GM18502 (cell line): ENCODE measurements at regions not wholly inside any gene's neighbourhood (a gene's known extent, or its start where the extent isn't known, plus 50 kb on each side); places are given as distances from the start of the nearest gene placed in this dataset.
"Not testable (repeated sequence)": the region's sequence is repeated elsewhere in the genome, so short reads cannot be mapped to it uniquely, and the experiment has no call there.

Experiments
- ATAC-seq: cut with Tn5 transposase; IDR thresholded peaks from one replicate; pipeline ENCODE4 v1.9.1; 2021; ENCODE audit warnings: mild to moderate bottlenecking; ENCODE audit not compliant: unreplicated experiment, poor library complexity

- no peak for ATAC-seq
These were observed 272.8 kb upstream of the SLC30A5 start for GRCh38 chr5:68821056-68821455.

GRCh38 chr5:68822796-68823195 is 271.0 kb upstream of the SLC30A5 start:
- ATAC-seq, result no peak

GRCh38 chr5:68823301-68823700 is 270.5 kb upstream of the SLC30A5 start:
- ATAC-seq, result no peak

GRCh38 chr5:68830377-68830898 is 263.4 kb upstream of the SLC30A5 start:
- ATAC-seq, result no peak

GRCh38 chr5:68834491-68834981 is 259.3 kb upstream of the SLC30A5 start:
- no peak for ATAC-seq

- ATAC-seq, result no peak
These were observed 255.6 kb upstream of the SLC30A5 start for GRCh38 chr5:68838157-68838718.

GRCh38 chr5:68839019-68839552 is 254.7 kb upstream of the SLC30A5 start:
- no peak for ATAC-seq

GRCh38 chr5:68843624-68844364 is 250.0 kb upstream of the SLC30A5 start:
- ATAC-seq, result no peak

- ATAC-seq, result no peak
These were observed 248.7 kb upstream of the SLC30A5 start for GRCh38 chr5:68845131-68845530.

- ATAC-seq, result no peak
These were observed 247.0 kb upstream of the SLC30A5 start for GRCh38 chr5:68846828-68847227.

- no peak for ATAC-seq
These were observed 245.7 kb upstream of the SLC30A5 start for GRCh38 chr5:68848091-68848490.

GRCh38 chr5:68849103-68849502 is 244.7 kb upstream of the SLC30A5 start:
- no peak for ATAC-seq

- no peak for ATAC-seq
These were observed 243.9 kb upstream of the SLC30A5 start for GRCh38 chr5:68849906-68850305.

- ATAC-seq, result no peak
These were observed 232.7 kb upstream of the SLC30A5 start for GRCh38 chr5:68861099-68861498.

- ATAC-seq, result no peak
These were observed 231.3 kb upstream of the SLC30A5 start for GRCh38 chr5:68862560-68862959.

GRCh38 chr5:68865192-68865591 is 228.6 kb upstream of the SLC30A5 start:
- not testable (repeated sequence) for ATAC-seq

- no peak for ATAC-seq
These were observed 221.6 kb upstream of the SLC30A5 start for GRCh38 chr5:68872088-68872839.

GRCh38 chr5:68873198-68873597 is 220.6 kb upstream of the SLC30A5 start:
- ATAC-seq, result no peak

GRCh38 chr5:68875351-68875750 is 218.5 kb upstream of the SLC30A5 start:
- no peak for ATAC-seq

- ATAC-seq, result no peak
These were observed 210.4 kb upstream of the SLC30A5 start for GRCh38 chr5:68883436-68883835.
